SKM-1 treated with dmso at 0.1 percent for 144 hours (cell line): ENCODE measurements at regions not wholly inside any gene's neighbourhood (a gene's known extent, or its start where the extent isn't known, plus 50 kb on each side); places are given as distances from the start of the nearest gene placed in this dataset.
"Not testable (repeated sequence)": the region's sequence is repeated elsewhere in the genome, so short reads cannot be mapped to it uniquely, and the experiment has no call there.

Source experiments
- DNase-seq: peaks from one replicate; lab custom pipeline; 2025; ENCODE audit not compliant: unreplicated experiment; lab: John Stamatoyannopoulos, UW

DNA sequence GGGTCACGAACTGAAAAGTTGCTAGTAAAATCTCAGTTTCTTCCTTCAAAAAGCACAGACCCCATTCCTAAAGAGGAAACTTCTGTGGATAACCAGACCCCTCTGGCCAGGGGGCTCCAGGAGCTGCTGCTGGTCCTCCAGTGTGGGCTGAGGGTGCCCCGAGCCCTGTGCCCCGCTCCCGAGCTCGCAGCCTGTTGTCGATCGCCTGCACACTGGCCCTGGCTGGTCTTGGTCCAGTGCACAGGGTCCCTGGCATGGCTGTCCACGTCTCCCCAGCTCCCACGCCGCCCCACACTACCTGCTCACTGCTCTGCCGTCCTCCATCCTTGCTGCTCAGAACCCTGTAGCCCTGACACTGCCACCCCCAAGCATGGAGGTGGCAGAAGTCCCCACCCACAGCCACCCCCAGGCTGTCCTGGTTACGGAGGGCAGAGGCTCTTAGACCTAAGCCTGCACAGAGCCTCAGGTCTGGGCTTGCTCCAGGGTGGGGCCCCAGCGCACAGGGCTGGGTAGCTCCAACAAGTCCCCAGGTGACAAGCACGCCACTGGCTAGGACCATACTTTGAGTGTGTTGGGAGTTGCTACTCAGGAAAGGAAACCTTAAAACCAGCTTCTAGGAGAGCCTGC, 87.0 kb downstream of the PLXNA1 start:
- no peak for DNase-seq

DNA sequence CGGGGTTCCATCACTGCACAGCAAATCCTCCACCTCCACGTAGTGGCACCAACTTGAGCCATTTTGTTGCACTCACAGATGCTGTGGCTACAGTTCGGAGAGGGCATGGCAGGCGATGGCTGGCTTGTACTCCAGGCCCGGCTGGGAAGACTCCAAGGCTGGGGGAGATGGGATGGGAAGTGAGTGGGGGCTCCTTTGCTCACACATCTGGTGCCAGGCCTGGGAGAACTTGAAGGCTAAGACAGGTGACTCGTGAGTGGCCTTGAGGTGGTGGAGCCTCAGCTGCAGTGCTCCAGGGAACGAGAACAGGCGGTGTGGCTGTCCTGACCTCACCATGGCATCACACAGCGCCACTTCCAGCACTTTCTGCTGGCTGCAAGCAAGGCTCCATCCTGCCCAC, 87.9 kb downstream of the PLXNA1 start:
- no peak for DNase-seq

- DNase-seq, result no peak
Measured at GRCh38 chr3:127071597-127072001, 88.7 kb downstream of the PLXNA1 start.

DNA sequence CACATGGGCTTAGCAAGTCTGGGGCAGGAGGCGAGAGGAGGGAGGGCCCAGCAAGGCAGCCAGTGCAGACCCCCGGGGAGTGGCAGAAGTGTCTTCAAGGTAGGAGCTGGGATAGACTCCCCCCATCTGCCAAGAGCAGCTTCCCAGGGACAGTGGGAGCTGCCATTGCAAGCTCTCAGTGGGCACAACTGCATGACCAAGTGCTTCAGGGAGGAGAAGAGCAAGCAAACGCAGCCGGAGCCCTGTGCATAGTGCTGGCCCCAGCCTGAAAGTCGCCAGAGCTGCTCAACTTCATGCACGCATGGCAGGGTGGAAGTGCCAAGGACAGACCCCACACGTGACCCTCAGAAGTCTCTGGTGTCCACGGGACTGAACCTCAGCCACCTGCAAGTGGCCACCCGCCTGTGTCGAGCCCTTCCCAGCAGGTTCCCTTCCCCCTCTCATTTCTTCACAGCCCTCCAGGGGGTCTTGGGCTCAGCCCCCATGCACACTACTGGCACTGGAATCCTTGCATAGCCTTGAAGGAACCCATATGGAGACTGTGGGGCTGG, 89.4 kb downstream of the PLXNA1 start:
- no peak for DNase-seq

GRCh38 chr3:127072971-127073783, 90.3 kb downstream of the PLXNA1 start:
- DNase-seq, result no peak

GRCh38 chr3:127073941-127074820, 91.3 kb downstream of the PLXNA1 start:
- DNase-seq, result no peak

- DNase-seq, result peak; percentile 91
Measured at GRCh38 chr3:127074900-127075360, 92.0 kb downstream of the PLXNA1 start.

DNA sequence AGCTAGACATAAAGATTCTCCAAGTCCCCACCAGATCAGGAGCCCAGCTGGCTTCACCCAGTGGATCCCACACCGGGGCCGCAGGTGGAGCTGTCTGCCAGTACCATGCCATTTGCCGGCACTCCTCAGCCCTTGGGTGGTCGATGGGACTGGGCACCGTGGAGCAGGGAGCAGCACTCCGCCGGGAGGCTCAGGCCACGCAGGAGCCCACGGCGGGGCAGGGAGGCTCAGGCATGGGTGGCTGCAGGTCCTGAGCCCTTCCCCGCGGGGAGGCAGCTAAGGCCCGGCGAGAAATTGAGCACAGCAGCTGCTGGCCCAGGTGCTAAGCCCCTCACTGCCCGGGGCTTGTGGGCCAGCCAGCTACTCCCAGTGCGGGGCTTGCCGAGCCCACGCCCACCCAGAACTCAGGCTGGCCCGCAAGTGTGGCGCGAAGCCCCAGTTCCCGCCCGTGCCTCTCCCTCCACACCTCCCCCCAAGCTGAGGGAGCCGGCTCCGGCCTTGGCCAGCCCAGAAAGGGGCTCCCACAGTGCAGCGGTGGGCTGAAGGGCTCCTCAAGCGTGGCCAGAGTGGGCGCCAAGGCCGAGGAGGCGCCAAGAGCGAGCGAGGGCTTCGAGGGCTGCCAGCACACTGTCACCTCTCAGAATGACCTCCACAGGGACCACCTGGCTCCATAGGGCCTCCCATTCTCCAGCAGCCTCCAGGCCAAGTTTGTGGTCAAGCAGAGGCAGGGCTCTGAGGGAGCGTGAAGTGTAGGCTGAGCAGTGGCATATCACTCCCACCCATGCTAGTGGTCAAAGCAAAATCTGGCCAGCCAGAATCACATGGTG, 93.5 kb downstream of the PLXNA1 start:
- DNase-seq, result not testable (repeated sequence)

DNA sequence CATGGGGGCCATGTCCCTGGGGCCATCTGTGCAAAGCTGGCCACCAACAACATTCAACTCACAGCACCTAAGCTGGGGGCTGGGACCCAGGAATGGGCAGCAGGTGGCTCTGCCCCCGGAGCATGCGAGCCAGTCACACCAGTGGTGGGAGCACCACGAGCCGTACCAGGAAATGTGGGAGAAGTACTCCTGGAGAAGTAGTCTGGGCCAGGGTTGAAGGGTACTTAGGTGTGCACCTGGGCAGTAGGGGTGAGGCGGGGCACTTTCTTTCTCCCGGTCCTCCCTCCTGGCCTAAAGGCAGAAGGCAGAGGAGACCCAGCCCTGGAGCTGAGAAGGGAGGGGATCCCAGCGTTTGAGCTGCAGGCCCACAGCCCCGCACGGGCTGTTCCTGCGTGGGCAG, 94.2 kb downstream of the PLXNA1 start:
- no peak for DNase-seq

GRCh38 chr3:127077505-127078064, 94.7 kb downstream of the PLXNA1 start:
- no peak for DNase-seq

- DNase-seq, result no peak
Measured at GRCh38 chr3:127078626-127079025, 95.7 kb downstream of the PLXNA1 start.

- DNase-seq, result no peak
Measured at GRCh38 chr3:127079211-127079610, 96.3 kb downstream of the PLXNA1 start.

DNA sequence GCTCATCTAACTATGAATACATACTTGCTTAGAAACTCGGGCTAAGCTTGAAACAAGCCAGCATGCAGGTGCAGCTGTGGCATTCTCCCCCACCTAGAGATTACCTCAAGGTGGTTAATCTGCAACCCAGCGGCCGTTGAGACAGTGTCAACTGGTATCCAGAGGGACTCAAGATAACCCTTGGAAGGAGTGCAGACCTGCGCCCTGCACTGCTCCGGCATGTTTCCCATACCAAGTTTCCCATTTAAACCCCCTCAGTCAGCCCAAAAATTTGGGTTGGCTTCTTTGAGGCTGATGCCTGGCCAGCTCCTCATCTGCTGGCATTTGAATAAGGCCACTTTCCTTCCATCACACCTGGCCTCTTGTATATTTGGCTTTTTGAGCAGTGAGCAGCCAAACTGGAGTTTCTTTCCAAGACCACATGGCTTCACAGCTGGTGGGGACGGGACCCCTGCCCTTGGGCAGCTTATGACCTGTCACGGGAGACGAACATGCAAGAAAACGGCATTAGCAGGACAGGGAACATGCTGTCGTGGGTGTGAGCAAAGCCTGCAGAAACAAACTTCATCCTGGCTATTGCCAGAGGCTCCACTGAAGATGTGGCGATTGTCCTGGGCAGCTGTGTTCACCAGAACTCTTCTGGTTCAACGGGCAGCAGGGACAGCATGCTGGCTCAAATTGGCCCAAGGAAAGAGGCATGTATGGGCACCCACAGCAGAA, 98.2 kb downstream of the PLXNA1 start:
- no peak for DNase-seq

- DNase-seq, result no peak
Measured at GRCh38 chr3:127082066-127082465, 99.2 kb downstream of the PLXNA1 start.

DNA sequence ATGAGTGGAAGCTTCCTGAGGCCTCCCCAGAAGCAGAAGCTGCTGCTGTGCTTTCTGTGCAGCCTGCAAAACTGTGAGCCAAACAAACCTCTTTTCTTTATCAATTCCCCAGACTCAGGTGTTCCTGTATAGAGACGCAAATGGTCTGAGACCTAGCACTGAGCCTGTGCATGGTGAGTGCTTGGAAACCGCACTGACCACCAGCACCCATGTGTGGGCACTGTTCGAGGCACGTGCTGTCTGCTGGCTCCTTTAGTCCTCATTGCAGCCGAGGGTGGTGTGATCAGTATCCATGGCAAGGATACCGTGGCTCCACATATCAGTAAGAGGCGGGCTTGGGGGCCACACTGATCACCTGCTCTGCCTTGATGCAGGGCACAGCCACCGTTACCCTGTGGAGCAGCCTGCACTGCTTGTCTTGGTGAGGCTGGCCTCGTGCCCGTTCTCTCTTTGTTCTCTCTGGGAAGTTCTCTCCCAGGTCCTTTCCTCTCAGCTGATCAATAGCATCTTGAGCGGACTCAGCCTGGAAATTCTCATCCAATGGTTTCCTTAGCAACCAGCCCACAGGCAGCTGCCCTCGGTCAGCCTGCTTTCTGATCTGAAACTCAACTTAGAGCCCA, 101.0 kb downstream of the PLXNA1 start:
- no peak for DNase-seq

- DNase-seq, result no peak
Measured at GRCh38 chr3:127084401-127084990, 101.6 kb downstream of the PLXNA1 start.

DNA sequence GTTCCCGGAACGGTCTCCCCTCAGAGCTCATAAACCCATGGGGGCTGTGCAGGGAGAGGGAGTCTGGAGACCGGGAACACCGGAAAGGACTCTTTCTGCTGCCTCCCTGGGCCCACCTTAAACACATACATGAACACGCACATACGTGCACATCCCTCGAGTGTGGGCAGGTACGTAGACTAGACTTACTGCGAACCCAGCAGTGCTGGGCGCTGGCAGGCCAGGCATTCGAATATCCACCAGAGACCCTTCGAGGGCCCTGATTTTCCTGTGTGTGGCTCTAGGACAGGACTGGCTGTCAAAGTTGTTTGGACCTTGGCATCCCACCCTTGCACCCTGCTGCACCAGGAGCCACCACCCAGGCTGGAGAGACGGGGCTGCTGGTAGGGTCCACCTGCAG, 102.7 kb downstream of the PLXNA1 start:
- DNase-seq, result no peak

DNA sequence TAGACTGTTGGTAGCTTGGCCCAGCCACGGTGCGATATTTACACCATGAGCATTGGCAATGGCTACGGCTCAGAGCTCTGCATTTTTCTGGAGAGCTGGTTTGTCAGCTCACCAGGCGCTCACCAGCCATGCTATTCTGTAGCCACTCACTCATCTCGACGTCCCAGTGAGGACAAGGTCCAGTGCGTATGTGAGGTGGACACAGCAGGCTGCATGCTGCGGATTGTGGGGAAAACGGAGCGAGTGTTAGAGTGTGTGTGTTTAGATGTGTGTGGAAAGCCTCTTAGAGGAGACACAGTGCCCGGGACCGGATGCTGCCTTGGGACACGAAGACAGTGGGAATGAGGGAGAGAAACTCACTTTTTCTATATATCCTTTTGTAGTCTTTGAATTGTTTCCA, 103.7 kb downstream of the PLXNA1 start:
- DNase-seq, result not testable (repeated sequence)

- DNase-seq, result no peak
Measured at GRCh38 chr3:127087441-127087840, 104.5 kb downstream of the PLXNA1 start.
